ENCODE measurements at regions not wholly inside any gene's neighbourhood (a gene's known extent, or its start where the extent isn't known, plus 50 kb on each side); places are given as distances from the start of the nearest gene placed in this dataset.

DNA sequence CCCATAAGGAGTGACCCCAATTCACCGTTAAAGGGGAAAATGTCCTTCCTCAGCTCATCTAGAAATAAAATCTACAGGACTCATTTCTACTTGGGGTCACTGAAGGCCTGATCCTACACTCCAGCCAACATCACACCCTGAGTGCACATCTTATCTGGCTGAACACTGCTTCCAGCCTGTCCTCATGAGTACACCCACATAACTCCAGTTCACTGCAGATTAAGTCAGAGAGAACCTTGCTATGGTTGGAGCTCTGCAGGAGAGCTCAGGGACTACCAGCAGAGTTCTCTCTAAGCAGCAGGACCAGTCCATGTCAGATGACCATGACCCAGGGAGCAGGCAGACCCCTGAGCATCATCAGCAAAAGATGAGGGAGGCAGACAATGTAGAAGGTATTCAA is 126.9 kb upstream of the MAP3K1 start:
- TF ChIP-seq POLR2A (IDR thresholded peaks at IDR 0.05) (no peak), POLR2AphosphoS5 (IDR thresholded peaks at IDR 0.05) (no peak)
- TF ChIP-seq, protein P1, sequence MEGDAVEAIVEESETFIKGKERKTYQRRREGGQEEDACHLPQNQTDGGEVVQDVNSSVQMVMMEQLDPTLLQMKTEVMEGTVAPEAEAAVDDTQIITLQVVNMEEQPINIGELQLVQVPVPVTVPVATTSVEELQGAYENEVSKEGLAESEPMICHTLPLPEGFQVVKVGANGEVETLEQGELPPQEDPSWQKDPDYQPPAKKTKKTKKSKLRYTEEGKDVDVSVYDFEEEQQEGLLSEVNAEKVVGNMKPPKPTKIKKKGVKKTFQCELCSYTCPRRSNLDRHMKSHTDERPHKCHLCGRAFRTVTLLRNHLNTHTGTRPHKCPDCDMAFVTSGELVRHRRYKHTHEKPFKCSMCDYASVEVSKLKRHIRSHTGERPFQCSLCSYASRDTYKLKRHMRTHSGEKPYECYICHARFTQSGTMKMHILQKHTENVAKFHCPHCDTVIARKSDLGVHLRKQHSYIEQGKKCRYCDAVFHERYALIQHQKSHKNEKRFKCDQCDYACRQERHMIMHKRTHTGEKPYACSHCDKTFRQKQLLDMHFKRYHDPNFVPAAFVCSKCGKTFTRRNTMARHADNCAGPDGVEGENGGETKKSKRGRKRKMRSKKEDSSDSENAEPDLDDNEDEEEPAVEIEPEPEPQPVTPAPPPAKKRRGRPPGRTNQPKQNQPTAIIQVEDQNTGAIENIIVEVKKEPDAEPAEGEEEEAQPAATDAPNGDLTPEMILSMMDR (IDR thresholded peaks at IDR 0.05): no peak

Data from upper lobe of left lung (tissue), 4 donors.